ENCODE measurements at regions not wholly inside any gene's neighbourhood (a gene's known extent, or its start where the extent isn't known, plus 50 kb on each side); places are given as distances from the start of the nearest gene placed in this dataset.

- TF ChIP-seq CTCF (IDR thresholded peaks at IDR 0.05; ENCODE audit: insufficient read depth in 1 of 2, low read depth in 1 of 2, low read length in 1 of 2, severe bottlenecking in 1 of 2, unreplicated experiment in 1 of 2): no peak
- no peaks in the 10 kb centered on the region for H3K9me3 ChIP-seq
- Mint-ChIP-seq H3K36me3 (ENCODE audit: insufficient read depth, unreplicated experiment) (no peaks in the 10 kb centered on the region), H3K27ac (ENCODE audit: unreplicated experiment) (no peak overlapping the region), H3K9me3 (ENCODE audit: unreplicated experiment) (no peaks in the 10 kb centered on the region), H3K4me1 (ENCODE audit: low read depth, unreplicated experiment) (no peaks in the 10 kb centered on the region), H3K4me3 (ENCODE audit: unreplicated experiment) (no peak overlapping the region), H3K27me3 (ENCODE audit: insufficient read depth, unreplicated experiment) (peaks cover 13% of the 10 kb centered on the region)
- H3K27me3 ChIP-seq (replicated peaks; ENCODE audit: control insufficient read depth, insufficient read depth, low read length): no peaks in the 10 kb centered on the region
- no TSS peak for BruUV-seq (replicated peaks)
- DNase-seq: no peak
- ChIA-PET POLR2A (no interaction called here), CTCF (no interaction called here)
- H3K36me3 ChIP-seq (ENCODE audit: control insufficient read depth, insufficient read depth, low read length): no peaks in the 10 kb centered on the region
- H3K4me1 ChIP-seq: no peaks in the 10 kb centered on the region
- intact Hi-C loops (cut with micrococcal nuclease; ENCODE audit: unreplicated experiment): no loop called here
- no peak overlapping the region for H3K4me3 ChIP-seq (ENCODE audit: low read depth, low read length)
Observed at GRCh38 chr20:55333798-55334197, 671.5 kb downstream of the CBLN4 start.

GRCh38 chr20:55329108-55329507, 676.2 kb downstream of the CBLN4 start:
- no peak for TF ChIP-seq CTCF (IDR thresholded peaks at IDR 0.05; ENCODE audit: insufficient read depth in 1 of 2, low read depth in 1 of 2, low read length in 1 of 2, severe bottlenecking in 1 of 2, unreplicated experiment in 1 of 2)
- Histone ChIP-seq H3K36me3 (ENCODE audit: control insufficient read depth, insufficient read depth, low read length) (no peaks in the 10 kb centered on the region), H3K4me1 (no peaks in the 10 kb centered on the region), H3K27me3 (replicated peaks; ENCODE audit: control insufficient read depth, insufficient read depth, low read length) (no peaks in the 10 kb centered on the region), H3K9me3 (no peaks in the 10 kb centered on the region), H3K4me3 (ENCODE audit: low read depth, low read length) (no peak overlapping the region)
- BruUV-seq (replicated peaks): no TSS peak
- ChIA-PET CTCF (no interaction called here), POLR2A (no interaction called here)
- H3K27me3 Mint-ChIP-seq (ENCODE audit: insufficient read depth, unreplicated experiment): peaks cover 21% of the 10 kb centered on the region
- H3K36me3 Mint-ChIP-seq (ENCODE audit: insufficient read depth, unreplicated experiment): no peaks in the 10 kb centered on the region
- intact Hi-C loops (cut with micrococcal nuclease; ENCODE audit: unreplicated experiment): no loop called here
- no peak overlapping the region for H3K27ac Mint-ChIP-seq (ENCODE audit: unreplicated experiment)
- no peak overlapping the region for H3K4me3 Mint-ChIP-seq (ENCODE audit: unreplicated experiment)
- H3K4me1 Mint-ChIP-seq (ENCODE audit: low read depth, unreplicated experiment): no peaks in the 10 kb centered on the region
- H3K9me3 Mint-ChIP-seq (ENCODE audit: unreplicated experiment): no peaks in the 10 kb centered on the region
- DNase-seq: no peak

GRCh38 chr20:55322745-55323144, 682.6 kb downstream of the CBLN4 start:
- no peak overlapping the region for H3K4me3 Mint-ChIP-seq (ENCODE audit: unreplicated experiment)
- peaks cover 17% of the 10 kb centered on the region for H3K27me3 Mint-ChIP-seq (ENCODE audit: insufficient read depth, unreplicated experiment)
- no peak for TF ChIP-seq CTCF (IDR thresholded peaks at IDR 0.05; ENCODE audit: insufficient read depth in 1 of 2, low read depth in 1 of 2, low read length in 1 of 2, severe bottlenecking in 1 of 2, unreplicated experiment in 1 of 2)
- no peaks in the 10 kb centered on the region for H3K36me3 Mint-ChIP-seq (ENCODE audit: insufficient read depth, unreplicated experiment)
- ChIA-PET CTCF (no interaction called here), POLR2A (no interaction called here)
- no peaks in the 10 kb centered on the region for H3K4me1 ChIP-seq
- no peak overlapping the region for H3K27ac Mint-ChIP-seq (ENCODE audit: unreplicated experiment)
- H3K36me3 ChIP-seq (ENCODE audit: control insufficient read depth, insufficient read depth, low read length): no peaks in the 10 kb centered on the region
- BruUV-seq (replicated peaks): no TSS peak
- no peaks in the 10 kb centered on the region for H3K27me3 ChIP-seq (replicated peaks; ENCODE audit: control insufficient read depth, insufficient read depth, low read length)
- intact Hi-C loops (cut with micrococcal nuclease; ENCODE audit: unreplicated experiment): no loop called here
- H3K4me3 ChIP-seq (ENCODE audit: low read depth, low read length): no peak overlapping the region
- H3K9me3 Mint-ChIP-seq (ENCODE audit: unreplicated experiment): no peaks in the 10 kb centered on the region
- H3K4me1 Mint-ChIP-seq (ENCODE audit: low read depth, unreplicated experiment): no peaks in the 10 kb centered on the region
- H3K9me3 ChIP-seq: no peaks in the 10 kb centered on the region
- no peak for DNase-seq

Measured in Caco-2 (cell line).